WTC11 (cell line): ENCODE measurements at regions not wholly inside any gene's neighbourhood (a gene's known extent, or its start where the extent isn't known, plus 50 kb on each side); places are given as distances from the start of the nearest gene placed in this dataset.

Experiments used
- ATAC-seq: fragments of 200-7000 bp; cut with Tn5 transposase; 2 replicates; pipeline ENCODE4 v1.10.0; 2021; ENCODE audit warnings: mild to moderate bottlenecking, moderate library complexity
- CTCF ChIA-PET: fragments of 300-600 bp; sonication (Branson Sonifier 250); formaldehyde crosslinking; loops from one replicate; lab custom pipeline; 2021; ENCODE audit warnings: antibody characterized with exemption; lab: Charles Lee
- POLR2A ChIA-PET: fragments of 350-600 bp; sonication (Branson Sonifier 250); formaldehyde crosslinking; loops from one replicate; lab custom pipeline; 2021; ENCODE audit warnings: antibody characterized with exemption; lab: Charles Lee
- DNase-seq: peaks from one replicate; pipeline ENCODE4 v3.0.0; 2021; ENCODE audit warnings: low spot score
- H3K27ac Mint-ChIP-seq: 2 replicates; pipeline ENCODE4 v1.8.0; 2021; ENCODE audit warnings: mixed read lengths
- H3K27me3 Mint-ChIP-seq: 2 replicates; pipeline ENCODE4 v1.8.0; 2021; ENCODE audit warnings: low read depth, mild to moderate bottlenecking, moderate library complexity, mixed read lengths
- H3K36me3 Mint-ChIP-seq: 2 replicates; pipeline ENCODE4 v1.8.0; 2021; ENCODE audit warnings: mixed read lengths
- H3K4me1 Mint-ChIP-seq: 2 replicates; pipeline ENCODE4 v1.8.0; 2022; ENCODE audit warnings: mixed read lengths
- H3K4me3 Mint-ChIP-seq: 2 replicates; pipeline ENCODE4 v1.8.0; 2021; ENCODE audit warnings: mild to moderate bottlenecking, moderate library complexity, mixed read lengths
- H3K9me3 Mint-ChIP-seq: 2 replicates; pipeline ENCODE4 v1.8.0; 2021; ENCODE audit warnings: mixed read lengths
- EMX1 ChIP-seq: fragments of 250-450 bp; sonication (Bioruptor Pico); IDR thresholded peaks from 2 replicates; pipeline ENCODE4 v1.8.0; 2021; ENCODE audit warnings: mild to moderate bottlenecking
- ESRRA ChIP-seq: sonication (generic); formaldehyde crosslinking; IDR thresholded peaks from 2 replicates; pipeline ENCODE4 v1.8.1; 2022; ENCODE audit warnings: mild to moderate bottlenecking, missing genetic modification reagents, borderline replicate concordance
- ETV6 ChIP-seq: sonication (generic); formaldehyde crosslinking; IDR thresholded peaks from 2 replicates; pipeline ENCODE4 v1.8.1; 2022; ENCODE audit warnings: mild to moderate bottlenecking, missing genetic modification reagents
- FOXP1 ChIP-seq: sonication (generic); formaldehyde crosslinking; IDR thresholded peaks from 2 replicates; pipeline ENCODE4 v1.8.0; 2022; ENCODE audit warnings: missing genetic modification reagents, mild to moderate bottlenecking, moderate library complexity, borderline replicate concordance
- GABPB1 ChIP-seq: sonication (generic); formaldehyde crosslinking; IDR thresholded peaks from 2 replicates; pipeline ENCODE4 v1.8.1; 2023; ENCODE audit warnings: mild to moderate bottlenecking, missing genetic modification reagents
- ZNF263 ChIP-seq: sonication (generic); formaldehyde crosslinking; IDR thresholded peaks from 2 replicates; pipeline ENCODE4 v1.8.1; 2022; ENCODE audit warnings: low read depth, mild to moderate bottlenecking, moderate library complexity, missing genetic modification reagents
- ZNF671 ChIP-seq: fragments of 250-450 bp; sonication (Bioruptor Pico); IDR thresholded peaks from 2 replicates; pipeline ENCODE4 v1.8.0; 2021; ENCODE audit warnings: mild to moderate bottlenecking
- TF ChIP-seq, protein P1 (sequence below): sonication (generic); formaldehyde crosslinking; IDR thresholded peaks from 2 replicates; pipeline ENCODE4 v1.8.0; 2022; ENCODE audit warnings: mild to moderate bottlenecking, missing genetic modification reagents
- TF ChIP-seq, protein P2 (sequence below): sonication (generic); formaldehyde crosslinking; IDR thresholded peaks from 2 replicates; pipeline ENCODE4 v1.8.0; 2022; ENCODE audit warnings: missing genetic modification reagents
- TF ChIP-seq, protein P3 (sequence below): fragments of 250-450 bp; sonication (Bioruptor Pico); IDR thresholded peaks from 2 replicates; pipeline ENCODE4 v1.9.0; 2021; ENCODE audit warnings: mild to moderate bottlenecking
- TF ChIP-seq, protein P4 (sequence below): sonication (generic); formaldehyde crosslinking; conservative IDR thresholded peaks from 2 replicates; pipeline ENCODE4 v1.8.1; 2023; ENCODE audit warnings: mild to moderate bottlenecking, low read depth, missing genetic modification reagents, moderate library complexity
- TF ChIP-seq, protein P5 (sequence below): sonication (generic); formaldehyde crosslinking; IDR thresholded peaks from 2 replicates; pipeline ENCODE4 v1.8.1; 2023; ENCODE audit warnings: mild to moderate bottlenecking, missing genetic modification reagents, borderline replicate concordance
- TF ChIP-seq, protein P6 (sequence below): sonication (generic); formaldehyde crosslinking; IDR thresholded peaks from 2 replicates; pipeline ENCODE4 v1.8.0; 2023; ENCODE audit warnings: missing genetic modification reagents

DNA sequence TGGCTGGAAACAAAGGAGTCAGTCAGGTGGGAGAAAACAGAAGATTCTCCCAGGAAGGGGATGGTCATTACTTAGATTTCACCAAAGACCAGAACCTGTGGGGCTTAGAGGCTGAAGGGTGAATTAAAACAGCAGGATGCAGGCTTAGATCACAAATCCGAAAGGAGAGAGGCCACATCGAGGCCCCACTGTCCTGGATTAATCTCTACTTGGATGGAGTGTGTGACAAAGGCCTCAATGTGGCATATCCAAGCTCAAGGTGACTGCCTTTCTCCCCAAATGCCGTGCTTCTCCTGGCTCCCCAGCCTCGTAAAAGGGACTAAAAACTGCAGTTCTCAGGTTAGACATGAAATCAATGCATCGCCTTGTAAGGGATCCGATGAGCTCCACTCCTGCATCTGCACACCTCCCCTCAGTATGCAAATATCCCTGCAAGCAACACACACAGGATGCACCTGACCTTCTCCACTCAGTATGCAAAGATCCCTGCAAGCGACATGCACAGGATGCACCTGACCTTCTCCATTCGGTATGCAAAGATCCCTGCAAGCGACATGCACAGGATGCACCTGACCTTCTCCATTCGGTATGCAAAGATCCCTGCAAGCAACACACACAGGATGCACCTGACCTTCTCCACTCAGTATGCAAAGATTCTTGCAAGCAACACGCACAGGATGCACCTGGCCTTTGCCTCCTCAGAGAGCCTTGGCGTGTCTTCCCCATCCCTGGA is 447.4 kb downstream of the BRD1 start:
- Mint-ChIP-seq H3K4me3 (no peak overlapping the region), H3K27ac (no peak overlapping the region), H3K4me1 (peaks cover 17% of the 10 kb centered on the region), H3K27me3 (no peaks in the 10 kb centered on the region), H3K36me3 (no peaks in the 10 kb centered on the region), H3K9me3 (peaks cover 9% of the 10 kb centered on the region; the same call in 1 of the 2 replicates)
- CTCF ChIA-PET = no interaction called here
- TF ChIP-seq GABPB1 (CRISPR knock-in tag) = no peak
- TF ChIP-seq ETV6 = no peak
- TF ChIP-seq, protein P1, sequence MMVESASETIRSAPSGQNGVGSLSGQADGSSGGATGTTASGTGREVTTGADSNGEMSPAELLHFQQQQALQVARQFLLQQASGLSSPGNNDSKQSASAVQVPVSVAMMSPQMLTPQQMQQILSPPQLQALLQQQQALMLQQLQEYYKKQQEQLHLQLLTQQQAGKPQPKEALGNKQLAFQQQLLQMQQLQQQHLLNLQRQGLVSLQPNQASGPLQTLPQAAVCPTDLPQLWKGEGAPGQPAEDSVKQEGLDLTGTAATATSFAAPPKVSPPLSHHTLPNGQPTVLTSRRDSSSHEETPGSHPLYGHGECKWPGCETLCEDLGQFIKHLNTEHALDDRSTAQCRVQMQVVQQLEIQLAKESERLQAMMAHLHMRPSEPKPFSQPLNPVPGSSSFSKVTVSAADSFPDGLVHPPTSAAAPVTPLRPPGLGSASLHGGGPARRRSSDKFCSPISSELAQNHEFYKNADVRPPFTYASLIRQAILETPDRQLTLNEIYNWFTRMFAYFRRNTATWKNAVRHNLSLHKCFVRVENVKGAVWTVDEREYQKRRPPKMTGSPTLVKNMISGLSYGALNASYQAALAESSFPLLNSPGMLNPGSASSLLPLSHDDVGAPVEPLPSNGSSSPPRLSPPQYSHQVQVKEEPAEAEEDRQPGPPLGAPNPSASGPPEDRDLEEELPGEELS (CRISPR knock-in tag) = no peak
- TF ChIP-seq, protein P2, sequence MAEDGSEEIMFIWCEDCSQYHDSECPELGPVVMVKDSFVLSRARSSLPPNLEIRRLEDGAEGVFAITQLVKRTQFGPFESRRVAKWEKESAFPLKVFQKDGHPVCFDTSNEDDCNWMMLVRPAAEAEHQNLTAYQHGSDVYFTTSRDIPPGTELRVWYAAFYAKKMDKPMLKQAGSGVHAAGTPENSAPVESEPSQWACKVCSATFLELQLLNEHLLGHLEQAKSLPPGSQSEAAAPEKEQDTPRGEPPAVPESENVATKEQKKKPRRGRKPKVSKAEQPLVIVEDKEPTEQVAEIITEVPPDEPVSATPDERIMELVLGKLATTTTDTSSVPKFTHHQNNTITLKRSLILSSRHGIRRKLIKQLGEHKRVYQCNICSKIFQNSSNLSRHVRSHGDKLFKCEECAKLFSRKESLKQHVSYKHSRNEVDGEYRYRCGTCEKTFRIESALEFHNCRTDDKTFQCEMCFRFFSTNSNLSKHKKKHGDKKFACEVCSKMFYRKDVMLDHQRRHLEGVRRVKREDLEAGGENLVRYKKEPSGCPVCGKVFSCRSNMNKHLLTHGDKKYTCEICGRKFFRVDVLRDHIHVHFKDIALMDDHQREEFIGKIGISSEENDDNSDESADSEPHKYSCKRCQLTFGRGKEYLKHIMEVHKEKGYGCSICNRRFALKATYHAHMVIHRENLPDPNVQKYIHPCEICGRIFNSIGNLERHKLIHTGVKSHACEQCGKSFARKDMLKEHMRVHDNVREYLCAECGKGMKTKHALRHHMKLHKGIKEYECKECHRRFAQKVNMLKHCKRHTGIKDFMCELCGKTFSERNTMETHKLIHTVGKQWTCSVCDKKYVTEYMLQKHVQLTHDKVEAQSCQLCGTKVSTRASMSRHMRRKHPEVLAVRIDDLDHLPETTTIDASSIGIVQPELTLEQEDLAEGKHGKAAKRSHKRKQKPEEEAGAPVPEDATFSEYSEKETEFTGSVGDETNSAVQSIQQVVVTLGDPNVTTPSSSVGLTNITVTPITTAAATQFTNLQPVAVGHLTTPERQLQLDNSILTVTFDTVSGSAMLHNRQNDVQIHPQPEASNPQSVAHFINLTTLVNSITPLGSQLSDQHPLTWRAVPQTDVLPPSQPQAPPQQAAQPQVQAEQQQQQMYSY = no peak
- TF ChIP-seq ESRRA (CRISPR knock-in tag) = no peak
- TF ChIP-seq, protein P3, sequence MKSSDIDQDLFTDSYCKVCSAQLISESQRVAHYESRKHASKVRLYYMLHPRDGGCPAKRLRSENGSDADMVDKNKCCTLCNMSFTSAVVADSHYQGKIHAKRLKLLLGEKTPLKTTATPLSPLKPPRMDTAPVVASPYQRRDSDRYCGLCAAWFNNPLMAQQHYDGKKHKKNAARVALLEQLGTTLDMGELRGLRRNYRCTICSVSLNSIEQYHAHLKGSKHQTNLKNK = no peak
- TF ChIP-seq, protein P4, sequence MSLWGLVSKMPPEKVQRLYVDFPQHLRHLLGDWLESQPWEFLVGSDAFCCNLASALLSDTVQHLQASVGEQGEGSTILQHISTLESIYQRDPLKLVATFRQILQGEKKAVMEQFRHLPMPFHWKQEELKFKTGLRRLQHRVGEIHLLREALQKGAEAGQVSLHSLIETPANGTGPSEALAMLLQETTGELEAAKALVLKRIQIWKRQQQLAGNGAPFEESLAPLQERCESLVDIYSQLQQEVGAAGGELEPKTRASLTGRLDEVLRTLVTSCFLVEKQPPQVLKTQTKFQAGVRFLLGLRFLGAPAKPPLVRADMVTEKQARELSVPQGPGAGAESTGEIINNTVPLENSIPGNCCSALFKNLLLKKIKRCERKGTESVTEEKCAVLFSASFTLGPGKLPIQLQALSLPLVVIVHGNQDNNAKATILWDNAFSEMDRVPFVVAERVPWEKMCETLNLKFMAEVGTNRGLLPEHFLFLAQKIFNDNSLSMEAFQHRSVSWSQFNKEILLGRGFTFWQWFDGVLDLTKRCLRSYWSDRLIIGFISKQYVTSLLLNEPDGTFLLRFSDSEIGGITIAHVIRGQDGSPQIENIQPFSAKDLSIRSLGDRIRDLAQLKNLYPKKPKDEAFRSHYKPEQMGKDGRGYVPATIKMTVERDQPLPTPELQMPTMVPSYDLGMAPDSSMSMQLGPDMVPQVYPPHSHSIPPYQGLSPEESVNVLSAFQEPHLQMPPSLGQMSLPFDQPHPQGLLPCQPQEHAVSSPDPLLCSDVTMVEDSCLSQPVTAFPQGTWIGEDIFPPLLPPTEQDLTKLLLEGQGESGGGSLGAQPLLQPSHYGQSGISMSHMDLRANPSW (CRISPR knock-in tag) = no peak
- TF ChIP-seq, protein P5, sequence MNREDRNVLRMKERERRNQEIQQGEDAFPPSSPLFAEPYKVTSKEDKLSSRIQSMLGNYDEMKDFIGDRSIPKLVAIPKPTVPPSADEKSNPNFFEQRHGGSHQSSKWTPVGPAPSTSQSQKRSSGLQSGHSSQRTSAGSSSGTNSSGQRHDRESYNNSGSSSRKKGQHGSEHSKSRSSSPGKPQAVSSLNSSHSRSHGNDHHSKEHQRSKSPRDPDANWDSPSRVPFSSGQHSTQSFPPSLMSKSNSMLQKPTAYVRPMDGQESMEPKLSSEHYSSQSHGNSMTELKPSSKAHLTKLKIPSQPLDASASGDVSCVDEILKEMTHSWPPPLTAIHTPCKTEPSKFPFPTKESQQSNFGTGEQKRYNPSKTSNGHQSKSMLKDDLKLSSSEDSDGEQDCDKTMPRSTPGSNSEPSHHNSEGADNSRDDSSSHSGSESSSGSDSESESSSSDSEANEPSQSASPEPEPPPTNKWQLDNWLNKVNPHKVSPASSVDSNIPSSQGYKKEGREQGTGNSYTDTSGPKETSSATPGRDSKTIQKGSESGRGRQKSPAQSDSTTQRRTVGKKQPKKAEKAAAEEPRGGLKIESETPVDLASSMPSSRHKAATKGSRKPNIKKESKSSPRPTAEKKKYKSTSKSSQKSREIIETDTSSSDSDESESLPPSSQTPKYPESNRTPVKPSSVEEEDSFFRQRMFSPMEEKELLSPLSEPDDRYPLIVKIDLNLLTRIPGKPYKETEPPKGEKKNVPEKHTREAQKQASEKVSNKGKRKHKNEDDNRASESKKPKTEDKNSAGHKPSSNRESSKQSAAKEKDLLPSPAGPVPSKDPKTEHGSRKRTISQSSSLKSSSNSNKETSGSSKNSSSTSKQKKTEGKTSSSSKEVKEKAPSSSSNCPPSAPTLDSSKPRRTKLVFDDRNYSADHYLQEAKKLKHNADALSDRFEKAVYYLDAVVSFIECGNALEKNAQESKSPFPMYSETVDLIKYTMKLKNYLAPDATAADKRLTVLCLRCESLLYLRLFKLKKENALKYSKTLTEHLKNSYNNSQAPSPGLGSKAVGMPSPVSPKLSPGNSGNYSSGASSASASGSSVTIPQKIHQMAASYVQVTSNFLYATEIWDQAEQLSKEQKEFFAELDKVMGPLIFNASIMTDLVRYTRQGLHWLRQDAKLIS = no peak
- TF ChIP-seq ZNF671 = no peak
- no peak for TF ChIP-seq EMX1
- no peak for TF ChIP-seq FOXP1 (CRISPR knock-in tag)
- TF ChIP-seq, protein P6, sequence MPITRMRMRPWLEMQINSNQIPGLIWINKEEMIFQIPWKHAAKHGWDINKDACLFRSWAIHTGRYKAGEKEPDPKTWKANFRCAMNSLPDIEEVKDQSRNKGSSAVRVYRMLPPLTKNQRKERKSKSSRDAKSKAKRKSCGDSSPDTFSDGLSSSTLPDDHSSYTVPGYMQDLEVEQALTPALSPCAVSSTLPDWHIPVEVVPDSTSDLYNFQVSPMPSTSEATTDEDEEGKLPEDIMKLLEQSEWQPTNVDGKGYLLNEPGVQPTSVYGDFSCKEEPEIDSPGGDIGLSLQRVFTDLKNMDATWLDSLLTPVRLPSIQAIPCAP (CRISPR knock-in tag) = no peak
- TF ChIP-seq ZNF263 = no peak
- ATAC-seq (no peak), DNase-seq (no peak)
- POLR2A ChIA-PET = no interaction called here
